ENCODE measurements at regions not wholly inside any gene's neighbourhood (a gene's known extent, or its start where the extent isn't known, plus 50 kb on each side); places are given as distances from the start of the nearest gene placed in this dataset.

- H3K4me1 Mint-ChIP-seq = no peaks in the 10 kb centered on the region
- no peak overlapping the region for H2BK20ac ChIP-seq (ENCODE audit: low read depth, low read length, poor library complexity, severe bottlenecking)
- no peak overlapping the region for H3K27ac ChIP-seq (ENCODE audit: insufficient read length, low read depth, low read length)
- whole genome bisulfite sequencing (ENCODE audit: extremely low coverage, insufficient read length, low lambda C conversion rate) = no CpG with 5 or more reads among the region's 1 CpG
- no peak overlapping the region for H4K8ac ChIP-seq (replicated peaks; ENCODE audit: insufficient read length, low read depth, low read length)
- no peak overlapping the region for H3K9ac ChIP-seq (ENCODE audit: extremely low read depth, insufficient read length, low read length)
- H3K27me3 Mint-ChIP-seq (ENCODE audit: low read depth) = no peaks in the 10 kb centered on the region
- H3K23ac ChIP-seq (ENCODE audit: insufficient read length, low read depth, low read length) = no peak overlapping the region
- H3K27ac Mint-ChIP-seq = no peak overlapping the region
- no peak overlapping the region for H2BK120ac ChIP-seq (ENCODE audit: low read depth, low read length, poor library complexity, severe bottlenecking)
- H3K36me3 Mint-ChIP-seq (ENCODE audit: insufficient read depth in 1 of 3, low read depth in 3 of 3) = no peaks in the 10 kb centered on the region
- no peaks in the 10 kb centered on the region for H4K20me1 ChIP-seq (ENCODE audit: control insufficient read depth, insufficient read depth, insufficient read length)
- no peaks in the 10 kb centered on the region for H3K9me3 Mint-ChIP-seq
- H2BK12ac ChIP-seq (ENCODE audit: insufficient read length, low read depth, low read length) = no peak overlapping the region
- no peaks in the 10 kb centered on the region for H3K23me2 ChIP-seq (ENCODE audit: insufficient read length, low read depth, low read length, poor library complexity, severe bottlenecking)
- H3K9me3 ChIP-seq (ENCODE audit: control insufficient read depth, low read depth, low read length) = no peaks in the 10 kb centered on the region
- H3K4ac ChIP-seq (ENCODE audit: low read depth, low read length) = no peak overlapping the region
- H3K79me2 ChIP-seq (ENCODE audit: insufficient read depth, low read length) = no peaks in the 10 kb centered on the region
- H3K14ac ChIP-seq (ENCODE audit: insufficient read depth, low read length) = no peak overlapping the region
- no peak overlapping the region for H2BK5ac ChIP-seq (ENCODE audit: insufficient read length, low read length)
- no peaks in the 10 kb centered on the region for H3K4me1 ChIP-seq (ENCODE audit: insufficient read depth, low read length)
- no peak overlapping the region for H3K18ac ChIP-seq (ENCODE audit: insufficient read length, low read depth, low read length)
- no peaks in the 10 kb centered on the region for H3K27me3 ChIP-seq (ENCODE audit: insufficient read depth, low read length)
- H3K56ac ChIP-seq (ENCODE audit: insufficient read length, low read depth, low read length) = no peak overlapping the region
- no peak overlapping the region for H3K4me3 Mint-ChIP-seq
- H2AFZ ChIP-seq (ENCODE audit: low read length) = no peak overlapping the region
- no peaks in the 10 kb centered on the region for H3K79me1 ChIP-seq (ENCODE audit: insufficient read depth, low read depth, low read length, poor library complexity, severe bottlenecking)
- H4K5ac ChIP-seq (ENCODE audit: insufficient read length, low read depth, low read length) = no peak overlapping the region
- no peak overlapping the region for H2BK15ac ChIP-seq (ENCODE audit: low read depth, low read length)
- H4K91ac ChIP-seq (ENCODE audit: insufficient read length, low read depth, low read length) = no peak overlapping the region
- no peak overlapping the region for H2AK5ac ChIP-seq (ENCODE audit: insufficient read length, low read length)
- H3T11ph ChIP-seq (ENCODE audit: low read length) = no peak overlapping the region
- no peak for DNase-seq
- TF ChIP-seq, protein P1, sequence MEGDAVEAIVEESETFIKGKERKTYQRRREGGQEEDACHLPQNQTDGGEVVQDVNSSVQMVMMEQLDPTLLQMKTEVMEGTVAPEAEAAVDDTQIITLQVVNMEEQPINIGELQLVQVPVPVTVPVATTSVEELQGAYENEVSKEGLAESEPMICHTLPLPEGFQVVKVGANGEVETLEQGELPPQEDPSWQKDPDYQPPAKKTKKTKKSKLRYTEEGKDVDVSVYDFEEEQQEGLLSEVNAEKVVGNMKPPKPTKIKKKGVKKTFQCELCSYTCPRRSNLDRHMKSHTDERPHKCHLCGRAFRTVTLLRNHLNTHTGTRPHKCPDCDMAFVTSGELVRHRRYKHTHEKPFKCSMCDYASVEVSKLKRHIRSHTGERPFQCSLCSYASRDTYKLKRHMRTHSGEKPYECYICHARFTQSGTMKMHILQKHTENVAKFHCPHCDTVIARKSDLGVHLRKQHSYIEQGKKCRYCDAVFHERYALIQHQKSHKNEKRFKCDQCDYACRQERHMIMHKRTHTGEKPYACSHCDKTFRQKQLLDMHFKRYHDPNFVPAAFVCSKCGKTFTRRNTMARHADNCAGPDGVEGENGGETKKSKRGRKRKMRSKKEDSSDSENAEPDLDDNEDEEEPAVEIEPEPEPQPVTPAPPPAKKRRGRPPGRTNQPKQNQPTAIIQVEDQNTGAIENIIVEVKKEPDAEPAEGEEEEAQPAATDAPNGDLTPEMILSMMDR (conservative IDR thresholded peaks at IDR 0.05) = no peak
- H3K4me2 ChIP-seq (ENCODE audit: insufficient read depth, insufficient read length, low read length) = no peak overlapping the region
Measured at GRCh38 chr6:23875006-23875405, 251.0 kb upstream of the NRSN1 start.
